Hepatocyte (in vitro differentiated cells): ENCODE measurements at regions not wholly inside any gene's neighbourhood (a gene's known extent, or its start where the extent isn't known, plus 50 kb on each side); places are given as distances from the start of the nearest gene placed in this dataset.

Experiments
- DNase-seq: peaks from one replicate; pipeline ENCODE4 v3.0.0-alpha.2; 2016; ENCODE audit warnings: low spot score
- H2AFZ ChIP-seq: fragments of 200-600 bp; sonication (generic); 2 replicates; pipeline ENCODE4 v1.6.0; 2016; ENCODE audit warnings: antibody characterized with exemption, mild to moderate bottlenecking
- H3K27ac ChIP-seq: fragments of 200-600 bp; sonication (generic); 2 replicates; pipeline ENCODE4 v1.5.1; 2016; ENCODE audit warnings: mild to moderate bottlenecking
- H3K27me3 ChIP-seq: fragments of 200-600 bp; sonication (generic); 2 replicates; pipeline ENCODE4 v1.6.1; 2016
- H3K36me3 ChIP-seq: fragments of 200-600 bp; sonication (generic); replicated peaks from 2 replicates; pipeline ENCODE4 v1.5.1; 2016; ENCODE audit warnings: low read depth; ENCODE audit not compliant: insufficient read depth
- H3K4me1 ChIP-seq: fragments of 200-600 bp; sonication (generic); 2 replicates; pipeline ENCODE4 v1.5.1; 2016; ENCODE audit warnings: mild to moderate bottlenecking, moderate library complexity; ENCODE audit not compliant: insufficient read depth
- H3K4me2 ChIP-seq: fragments of 200-600 bp; sonication (generic); 2 replicates; pipeline ENCODE4 v1.6.0; 2016
- H3K4me3 ChIP-seq: fragments of 200-600 bp; sonication (generic); 2 replicates; pipeline ENCODE4 v1.5.1; 2016; ENCODE audit warnings: mild to moderate bottlenecking
- H3K79me2 ChIP-seq: fragments of 200-600 bp; sonication (generic); 2 replicates; pipeline ENCODE4 v1.6.0; 2017; ENCODE audit warnings: mild to moderate bottlenecking
- H3K9me2 ChIP-seq: fragments of 200-600 bp; sonication (generic); replicated peaks from 2 replicates; pipeline ENCODE4 v1.6.0; 2017; ENCODE audit warnings: mild to moderate bottlenecking; ENCODE audit not compliant: insufficient read depth
- H3K9me3 ChIP-seq: fragments of 200-600 bp; sonication (generic); 2 replicates; pipeline ENCODE4 v1.5.1; 2016; ENCODE audit warnings: low read depth, mild to moderate bottlenecking
- H4K20me1 ChIP-seq: fragments of 200-600 bp; sonication (generic); 2 replicates; pipeline ENCODE4 v1.6.0; 2016; ENCODE audit warnings: mild to moderate bottlenecking; ENCODE audit not compliant: insufficient read depth, poor library complexity, severe bottlenecking
- EZH2 ChIP-seq: fragments of 200-600 bp; sonication (generic); IDR thresholded peaks from 2 replicates; pipeline ENCODE4 v1.6.1; 2016; ENCODE audit warnings: antibody characterized with exemption, mild to moderate bottlenecking, borderline replicate concordance
- EZH2phosphoT487 ChIP-seq: fragments of 200-600 bp; sonication (generic); IDR thresholded peaks from one replicate; pipeline ENCODE4 v1.6.1; 2018; ENCODE audit warnings: antibody characterized with exemption, mild to moderate bottlenecking, low read depth, moderate library complexity; ENCODE audit not compliant: unreplicated experiment, severe bottlenecking
- WGBS: methylation state at CpG from one replicate; pipeline ENCODE4 v1.1.6; 2016; ENCODE audit warnings: low lambda C conversion rate; ENCODE audit errors: missing lambda C conversion rate; 5-methylcytosine and 5-hydroxymethylcytosine counted together
- TF ChIP-seq, protein P1 (sequence below): fragments of 200-600 bp; sonication (generic); IDR thresholded peaks from 2 replicates; pipeline ENCODE4 v1.5.1; 2016; ENCODE audit warnings: antibody characterized with exemption, mild to moderate bottlenecking; ENCODE audit not compliant: poor library complexity

DNA sequence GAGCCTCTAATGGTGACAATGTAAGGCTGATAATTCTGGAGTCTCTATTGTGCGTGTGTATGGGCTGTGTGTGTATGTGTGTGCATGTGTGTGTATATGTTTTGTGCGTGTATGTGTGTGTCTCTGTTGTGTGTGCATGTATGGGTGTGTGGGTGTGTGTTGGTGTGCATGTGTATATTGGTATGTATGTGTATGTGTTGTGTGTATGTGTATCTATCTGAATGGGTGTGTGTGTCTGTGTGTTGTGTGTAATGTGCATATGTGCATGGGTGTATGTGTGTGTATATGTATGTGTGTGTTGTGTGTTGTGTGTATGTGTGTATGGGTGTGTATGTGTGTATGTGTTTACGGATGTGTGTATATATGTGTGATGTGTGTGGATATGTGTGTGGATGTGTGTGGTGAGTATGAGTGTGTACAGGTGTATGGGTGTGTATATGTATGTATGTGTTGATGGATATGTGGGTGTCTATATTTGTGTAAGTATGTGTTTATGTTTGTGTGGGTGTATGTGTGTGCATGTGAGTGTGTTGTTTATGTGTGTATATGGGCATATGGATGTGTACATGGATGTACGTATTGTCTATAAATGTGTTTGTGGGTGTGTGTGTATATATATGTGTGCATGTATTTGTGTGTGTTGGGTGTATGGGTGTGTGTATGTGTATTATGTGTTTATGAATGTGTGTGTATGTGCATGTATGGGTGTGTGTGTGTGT lies 366.7 kb downstream of the UQCRFS1 start:
- no peaks in the 10 kb centered on the region for H3K27me3 ChIP-seq
- no peak overlapping the region for H3K4me3 ChIP-seq
- no peaks in the 10 kb centered on the region for H3K36me3 ChIP-seq
- WGBS, result 93% methylated on average over 4 of the region's 4 CpGs
- no peaks in the 10 kb centered on the region for H3K4me1 ChIP-seq
- no peak for DNase-seq
- H2AFZ ChIP-seq, result no peak overlapping the region
- H3K9me3 ChIP-seq, result no peaks in the 10 kb centered on the region
- H3K79me2 ChIP-seq, result no peaks in the 10 kb centered on the region
- H4K20me1 ChIP-seq, result no peaks in the 10 kb centered on the region
- TF ChIP-seq EZH2phosphoT487 (no peak), EZH2 (no peak)
- TF ChIP-seq, protein P1, sequence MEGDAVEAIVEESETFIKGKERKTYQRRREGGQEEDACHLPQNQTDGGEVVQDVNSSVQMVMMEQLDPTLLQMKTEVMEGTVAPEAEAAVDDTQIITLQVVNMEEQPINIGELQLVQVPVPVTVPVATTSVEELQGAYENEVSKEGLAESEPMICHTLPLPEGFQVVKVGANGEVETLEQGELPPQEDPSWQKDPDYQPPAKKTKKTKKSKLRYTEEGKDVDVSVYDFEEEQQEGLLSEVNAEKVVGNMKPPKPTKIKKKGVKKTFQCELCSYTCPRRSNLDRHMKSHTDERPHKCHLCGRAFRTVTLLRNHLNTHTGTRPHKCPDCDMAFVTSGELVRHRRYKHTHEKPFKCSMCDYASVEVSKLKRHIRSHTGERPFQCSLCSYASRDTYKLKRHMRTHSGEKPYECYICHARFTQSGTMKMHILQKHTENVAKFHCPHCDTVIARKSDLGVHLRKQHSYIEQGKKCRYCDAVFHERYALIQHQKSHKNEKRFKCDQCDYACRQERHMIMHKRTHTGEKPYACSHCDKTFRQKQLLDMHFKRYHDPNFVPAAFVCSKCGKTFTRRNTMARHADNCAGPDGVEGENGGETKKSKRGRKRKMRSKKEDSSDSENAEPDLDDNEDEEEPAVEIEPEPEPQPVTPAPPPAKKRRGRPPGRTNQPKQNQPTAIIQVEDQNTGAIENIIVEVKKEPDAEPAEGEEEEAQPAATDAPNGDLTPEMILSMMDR, result no peak
- no peak overlapping the region for H3K27ac ChIP-seq
- no peak overlapping the region for H3K4me2 ChIP-seq
- no peaks in the 10 kb centered on the region for H3K9me2 ChIP-seq

DNA sequence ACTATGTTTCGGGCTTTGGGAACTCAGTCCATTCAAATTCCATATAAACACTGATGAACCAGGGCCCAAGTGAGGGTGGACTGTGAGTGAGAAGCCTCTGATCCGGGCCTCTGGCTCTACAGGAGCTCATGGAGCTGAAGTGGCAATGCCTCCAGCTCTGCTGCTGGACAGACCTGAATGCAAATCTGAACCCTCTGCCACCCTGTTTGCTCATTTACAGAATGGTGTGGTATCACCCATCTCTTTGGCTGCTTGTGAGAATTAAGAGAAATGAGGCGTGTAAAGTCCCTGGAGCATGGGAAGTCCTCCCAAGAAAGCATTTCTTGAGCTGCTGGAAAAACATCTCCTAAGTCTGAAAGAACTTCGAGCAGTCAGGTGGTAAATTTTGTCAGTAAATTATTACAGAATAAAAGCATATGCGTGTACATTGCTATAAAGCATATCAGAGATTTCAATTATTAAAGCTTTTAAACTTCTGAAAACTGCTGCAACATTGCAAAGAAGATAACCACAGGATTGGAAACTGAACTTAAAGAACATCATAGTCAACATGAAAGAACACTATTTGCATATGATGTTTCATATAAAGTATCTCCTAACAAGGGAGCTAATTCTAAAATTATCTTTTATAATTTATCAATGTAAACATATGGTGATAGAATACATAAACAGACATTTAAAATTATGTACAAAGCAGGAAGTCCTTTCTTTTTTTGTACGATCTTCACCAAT lies 369.0 kb downstream of the UQCRFS1 start:
- H3K27ac ChIP-seq, result no peak overlapping the region
- WGBS, result 86% methylated on average over 6 of the region's 6 CpGs
- H3K79me2 ChIP-seq, result no peaks in the 10 kb centered on the region
- no peaks in the 10 kb centered on the region for H3K27me3 ChIP-seq
- H3K4me1 ChIP-seq, result no peaks in the 10 kb centered on the region
- no peak overlapping the region for H2AFZ ChIP-seq
- H4K20me1 ChIP-seq, result no peaks in the 10 kb centered on the region
- H3K4me3 ChIP-seq, result no peak overlapping the region
- DNase-seq, result no peak
- H3K36me3 ChIP-seq, result no peaks in the 10 kb centered on the region
- no peaks in the 10 kb centered on the region for H3K9me3 ChIP-seq
- no peak for TF ChIP-seq EZH2
- TF ChIP-seq, protein P1, result no peak
- no peak for TF ChIP-seq EZH2phosphoT487
- no peak overlapping the region for H3K4me2 ChIP-seq
- H3K9me2 ChIP-seq, result no peaks in the 10 kb centered on the region

- no peak for DNase-seq
- Histone ChIP-seq H3K27me3 (no peaks in the 10 kb centered on the region), H3K4me1 (no peaks in the 10 kb centered on the region), H4K20me1 (no peaks in the 10 kb centered on the region), H3K79me2 (no peaks in the 10 kb centered on the region), H3K36me3 (no peaks in the 10 kb centered on the region), H3K27ac (no peak overlapping the region), H2AFZ (no peak overlapping the region), H3K9me3 (no peaks in the 10 kb centered on the region), H3K9me2 (no peaks in the 10 kb centered on the region), H3K4me3 (no peak overlapping the region), H3K4me2 (no peak overlapping the region)
- 98% methylated on average over 3 of the region's 3 CpGs for WGBS
- TF ChIP-seq, protein P1, result no peak
- TF ChIP-seq EZH2, result no peak
- no peak for TF ChIP-seq EZH2phosphoT487
Observed at GRCh38 chr19:28841531-28841930, 371.4 kb downstream of the UQCRFS1 start.
